Right ventricle myocardium superior (tissue), 1 donor: ENCODE measurements at regions not wholly inside any gene's neighbourhood (a gene's known extent, or its start where the extent isn't known, plus 50 kb on each side); places are given as distances from the start of the nearest gene placed in this dataset.
A peak's percentile ranks its signal among the peaks of the same experiment; 100 is the strongest.
"Not testable (repeated sequence)": the region's sequence is repeated elsewhere in the genome, so short reads cannot be mapped to it uniquely, and the experiment has no call there.

ENCODE experiments used
- ATAC-seq: fragments of 200-7000 bp; cut with Tn5 transposase; one replicate; pipeline ENCODE4 v1.9.1; 2020; ENCODE audit warnings: mild to moderate bottlenecking; ENCODE audit not compliant: poor library complexity
- DNase-seq: peaks from one replicate; pipeline ENCODE4 v3.0.0-alpha.2; 2020
- intact Hi-C: fragments of 100-400 bp; cut with DNase I; formaldehyde crosslinking; loops from one replicate; pipeline ENCODE4 v1.11.2; 2022
- donor health status: DM: no; HTN: yes; CAD: no; lungs with severe emphysema.

GRCh38 chr7:149584009-149584408 lies 86.4 kb upstream of the ZNF746 start:
- DNase-seq: no peak
- intact Hi-C loops: no loop called here
- ATAC-seq: no peak

- DNase-seq (no peak), ATAC-seq (no peak)
- intact Hi-C loops: no loop called here
Observed at GRCh38 chr7:149580328-149580727, 82.7 kb upstream of the ZNF746 start.

GRCh38 chr7:149579365-149579764 lies 81.8 kb upstream of the ZNF746 start:
- ATAC-seq: not testable (repeated sequence)

DNA sequence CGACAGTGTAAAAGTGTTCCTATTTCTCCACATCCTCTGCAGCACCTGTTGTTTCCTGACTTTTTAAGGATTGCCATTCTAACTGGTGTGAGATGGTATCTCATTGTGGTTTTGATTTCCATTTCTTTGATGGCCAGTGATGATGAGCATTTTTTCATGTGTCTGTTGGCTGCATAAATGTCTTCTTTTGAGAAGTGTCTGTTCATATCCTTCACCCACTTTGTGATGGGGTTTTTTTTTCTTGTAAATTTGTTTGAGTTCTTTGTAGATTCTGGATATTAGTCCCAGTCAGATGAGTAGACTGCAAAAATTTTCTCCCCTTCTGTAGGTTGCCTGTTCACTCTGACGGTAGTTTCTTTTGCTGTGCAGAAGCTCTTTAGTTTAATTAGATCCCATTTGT lies 76.8 kb upstream of the ZNF746 start:
- DNase-seq, ATAC-seq, intact Hi-C loops: not testable (repeated sequence)

More at GRCh38 chr7:149579365-149579764, 81.8 kb upstream of the ZNF746 start:
- intact Hi-C loops, DNase-seq: not testable (repeated sequence)

- DNase-seq: no peak
- intact Hi-C loops: no loop called here
- ATAC-seq: no peak
Observed at GRCh38 chr7:149573519-149573918, 75.9 kb upstream of the ZNF746 start.

GRCh38 chr7:149572920-149573319 lies 75.3 kb upstream of the ZNF746 start:
- ATAC-seq, intact Hi-C loops, DNase-seq: not testable (repeated sequence)

DNA sequence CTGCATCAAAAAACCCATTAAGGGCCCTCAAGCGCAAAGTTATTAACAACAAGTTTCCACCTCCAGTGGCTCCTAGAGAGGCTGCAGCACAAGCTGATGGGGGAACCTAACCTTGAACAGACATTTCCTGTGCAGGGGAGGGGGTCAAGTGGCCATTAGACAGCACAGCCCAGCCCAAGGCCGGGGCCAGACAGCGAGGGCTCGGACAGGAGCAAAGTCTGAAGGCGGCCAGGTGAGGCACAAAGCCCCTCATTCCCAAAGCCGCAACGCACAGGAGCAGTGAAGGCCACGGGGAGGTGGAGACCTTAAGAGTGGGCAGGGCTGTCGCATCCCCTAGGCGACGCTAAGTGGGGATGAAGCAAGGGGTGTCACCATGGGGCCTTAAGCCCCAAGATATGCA lies 73.2 kb upstream of the ZNF746 start:
- ATAC-seq (no peak), DNase-seq (no peak)
- intact Hi-C loops: no loop called here

DNA sequence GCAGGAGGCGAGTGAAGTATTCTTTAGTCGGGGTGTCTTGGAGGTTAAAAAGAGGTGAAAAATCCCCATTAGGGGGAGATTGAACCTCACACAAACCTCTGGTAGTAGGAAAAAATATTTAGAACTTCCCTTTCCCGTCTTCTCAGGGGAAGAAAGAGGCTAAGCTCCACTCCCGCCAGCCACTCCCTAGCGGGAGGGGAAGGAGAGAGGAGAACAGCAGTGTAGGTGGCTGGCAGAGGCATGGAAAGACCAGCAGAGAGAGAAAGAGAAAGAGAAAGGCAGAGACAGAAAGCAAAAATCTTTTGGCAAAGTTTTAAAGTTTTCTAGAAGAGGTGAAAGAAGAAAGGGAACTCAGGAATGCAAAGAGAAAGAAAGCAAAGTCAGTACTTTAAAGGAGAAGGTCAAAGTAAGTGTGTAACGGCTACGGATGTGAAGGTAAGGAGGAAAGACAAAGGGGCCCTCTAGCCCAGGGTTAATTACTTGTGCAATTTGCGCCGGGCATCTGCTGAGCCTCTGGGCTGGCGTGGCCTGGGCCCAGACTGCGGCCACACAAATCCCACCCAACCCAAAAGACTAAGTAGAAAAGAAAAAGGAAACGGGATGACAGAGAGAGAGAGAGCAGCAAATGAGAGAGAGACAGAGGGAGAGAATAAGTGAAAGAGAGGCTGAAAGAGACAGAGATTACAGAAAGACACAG lies 72.3 kb upstream of the ZNF746 start:
- DNase-seq (no peak), ATAC-seq (no peak)
- intact Hi-C loops: no loop called here

DNA sequence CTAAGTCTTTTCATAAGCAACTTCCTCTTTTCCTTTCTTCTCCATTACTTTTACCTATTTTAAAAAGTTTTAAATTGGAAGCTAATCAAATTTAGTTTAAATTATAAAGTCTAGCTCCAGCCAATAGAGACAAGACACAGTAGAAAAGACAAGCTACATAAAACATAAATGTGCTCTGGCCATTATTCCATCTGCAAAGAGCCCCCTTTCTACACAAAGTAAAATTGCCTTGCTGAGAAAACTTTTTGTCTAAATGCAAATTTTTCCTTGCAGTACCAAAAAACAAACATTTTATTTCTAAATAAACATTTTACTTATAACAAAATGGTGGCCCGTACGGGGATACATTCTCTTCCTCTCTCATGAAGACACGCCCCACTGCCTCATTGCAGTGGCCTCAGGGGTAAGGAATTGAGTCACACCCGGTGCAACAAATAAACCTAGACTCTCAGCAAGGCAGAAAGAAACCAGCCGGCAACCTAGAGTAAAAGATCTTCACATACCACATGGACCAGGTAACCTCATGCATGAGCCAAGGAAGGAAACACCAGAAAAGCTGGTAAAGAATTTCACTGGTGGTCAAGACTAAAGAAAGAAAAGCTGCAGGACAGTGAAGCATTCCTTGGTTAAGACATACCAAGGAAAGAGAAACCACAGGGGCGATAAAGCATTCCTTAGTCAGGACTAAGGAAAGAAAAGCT lies 71.6 kb upstream of the ZNF746 start:
- intact Hi-C loops: no loop called here
- no peak for DNase-seq
- ATAC-seq: no peak

- DNase-seq (no peak), ATAC-seq (no peak)
- intact Hi-C loops: no loop called here
Observed at GRCh38 chr7:149568218-149568617, 70.6 kb upstream of the ZNF746 start.

DNA sequence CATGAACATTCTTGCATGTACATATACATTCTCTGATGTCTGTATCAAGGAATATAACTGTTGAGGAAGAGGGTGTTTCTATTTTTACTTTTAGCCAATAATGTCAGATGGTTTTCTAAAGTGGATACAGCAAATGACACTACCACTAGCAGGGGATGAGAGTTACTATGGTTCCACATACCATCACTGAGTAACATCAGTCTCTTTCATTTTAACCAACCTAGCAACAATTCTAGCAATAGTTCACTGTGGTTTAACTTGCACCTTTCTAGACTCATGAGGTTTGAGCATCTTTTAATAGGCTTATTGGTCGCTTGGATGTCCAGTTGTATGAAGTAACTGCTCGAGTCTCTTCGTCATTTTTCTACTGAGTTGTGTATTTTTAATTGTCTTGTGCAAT lies 68.5 kb upstream of the ZNF746 start:
- ATAC-seq: no peak
- intact Hi-C loops: no loop called here
- DNase-seq: no peak

DNA sequence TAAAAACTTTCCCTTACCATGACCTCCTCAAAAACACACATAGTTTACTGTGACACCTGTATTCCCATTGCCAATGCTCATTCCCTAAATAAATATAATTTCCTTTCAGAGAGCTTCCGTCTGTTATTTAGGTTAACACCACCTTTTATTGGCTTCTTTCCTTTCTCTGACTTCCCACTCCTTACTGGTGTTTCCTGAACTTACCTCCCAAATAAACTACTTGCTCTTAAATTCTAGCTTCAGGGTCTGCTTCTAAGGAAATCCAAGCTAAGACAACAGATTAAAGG lies 67.4 kb upstream of the ZNF746 start:
- no peak for DNase-seq
- ATAC-seq: no peak
- intact Hi-C loops: no loop called here

DNA sequence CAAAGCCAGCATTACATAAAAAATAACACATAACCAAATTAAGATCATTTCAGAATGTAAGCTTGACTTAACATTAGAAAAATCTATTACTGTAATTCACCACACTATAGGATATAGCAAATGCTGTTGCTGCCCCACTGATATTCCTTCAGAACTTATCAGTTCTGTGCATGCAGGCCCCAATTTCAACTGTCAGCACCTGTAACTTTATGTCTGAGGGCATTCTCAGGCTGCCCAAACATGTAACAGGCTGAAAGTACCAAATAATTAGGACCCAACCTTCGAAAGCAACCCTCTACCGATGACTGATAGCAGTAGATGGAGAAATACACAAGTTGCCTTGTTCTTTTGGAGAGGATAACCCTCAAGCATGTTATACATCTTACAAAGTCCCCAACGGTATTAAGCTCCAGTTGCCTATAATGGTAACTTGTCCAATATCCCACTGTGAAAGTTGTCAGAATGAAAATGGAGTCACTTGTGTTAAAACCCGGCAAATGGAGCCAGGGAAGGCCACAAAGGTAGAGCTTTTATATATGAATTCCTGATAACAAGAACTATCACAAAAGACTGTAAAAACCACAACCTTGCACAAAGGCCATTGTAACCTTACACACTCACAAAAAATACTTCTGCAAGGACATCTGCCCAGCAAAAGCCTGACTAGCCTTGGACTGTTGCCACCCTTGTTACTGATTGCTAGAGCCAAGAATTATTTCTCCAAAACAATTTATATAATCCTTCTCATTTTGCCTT lies 66.9 kb upstream of the ZNF746 start:
- ATAC-seq (peak; percentile 53), DNase-seq (no peak)
- intact Hi-C loops: no loop called here

- no peak for DNase-seq
- intact Hi-C loops: no loop called here
- ATAC-seq: no peak
Observed at GRCh38 chr7:149562602-149563001, 65.0 kb upstream of the ZNF746 start.

DNA sequence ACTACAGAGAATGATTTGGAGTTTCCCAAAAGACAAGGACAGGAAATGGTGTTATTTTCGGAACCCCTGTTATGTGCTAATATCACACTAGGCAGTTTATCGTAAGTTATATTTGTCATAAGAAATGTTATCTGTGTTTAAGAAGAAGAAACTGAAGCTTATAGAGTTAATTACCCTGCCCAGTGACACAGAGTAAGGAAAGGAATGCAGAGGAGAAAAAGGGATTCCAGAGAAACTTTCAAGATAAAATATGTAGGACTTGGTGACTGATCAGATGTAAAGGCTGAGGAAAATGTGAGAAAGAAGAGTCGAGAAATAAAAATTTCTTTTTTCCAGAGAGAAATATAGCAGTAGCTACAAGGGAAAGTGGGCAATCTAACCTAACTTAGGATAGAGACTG lies 63.5 kb upstream of the ZNF746 start:
- intact Hi-C loops: no loop called here
- ATAC-seq (no peak), DNase-seq (no peak)

DNA sequence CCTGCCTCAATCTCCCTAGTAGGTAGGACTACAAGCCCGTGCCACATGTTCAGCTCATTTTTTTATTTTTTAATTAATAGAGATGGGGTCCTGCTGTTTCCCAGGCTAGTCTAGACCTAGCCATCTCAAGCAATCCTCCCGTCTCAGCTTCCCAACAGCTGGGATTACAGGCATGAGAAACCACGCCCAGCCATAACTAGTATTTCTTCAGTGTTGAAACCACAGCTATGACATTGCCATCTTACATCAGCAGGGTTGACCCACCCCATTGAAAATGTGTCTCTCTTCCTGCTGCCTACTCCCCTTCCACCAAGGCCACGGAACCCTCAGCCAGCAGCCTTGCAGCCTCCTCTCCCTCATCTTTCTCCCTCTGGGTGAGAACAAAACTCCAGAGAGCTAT lies 62.1 kb upstream of the ZNF746 start:
- intact Hi-C loops: no loop called here
- ATAC-seq (no peak), DNase-seq (no peak)

DNA sequence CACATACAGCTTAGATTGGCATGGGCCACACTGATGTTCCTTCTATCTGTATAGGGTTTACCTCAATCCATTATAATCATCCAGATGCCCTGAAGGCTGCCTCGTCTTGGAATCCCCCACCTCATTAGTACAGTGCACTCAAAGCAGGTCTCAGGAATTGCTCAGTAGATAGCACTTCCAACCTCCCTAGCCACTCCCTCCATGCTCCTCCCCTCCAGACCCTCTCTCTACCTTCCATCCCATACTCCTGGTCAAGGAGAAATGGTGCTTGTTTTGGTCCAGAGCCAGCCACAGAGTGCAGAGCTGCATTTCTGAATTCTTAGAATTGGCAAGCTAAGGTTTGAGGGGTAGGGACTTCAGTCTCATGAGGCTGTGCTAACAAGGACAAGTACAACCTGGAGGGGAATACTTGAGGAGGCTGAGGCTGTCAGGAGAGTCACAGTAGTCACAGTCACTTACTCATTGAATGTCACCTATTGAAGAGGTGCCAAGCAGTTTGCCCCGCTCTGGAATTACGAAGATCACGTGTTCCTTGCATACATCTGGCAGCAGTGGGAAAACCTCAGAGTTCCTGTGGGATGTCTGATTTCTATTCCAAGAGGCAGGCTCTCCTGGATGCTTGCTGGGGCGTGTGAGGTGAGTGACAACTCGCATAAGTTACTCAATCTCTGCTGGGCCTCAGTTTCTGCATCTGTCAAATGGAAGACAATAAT lies 60.7 kb upstream of the ZNF746 start:
- DNase-seq (no peak), ATAC-seq (no peak)
- intact Hi-C loops: no loop called here

GRCh38 chr7:149556525-149556924 lies 58.9 kb upstream of the ZNF746 start:
- DNase-seq, intact Hi-C loops, ATAC-seq: not testable (repeated sequence)

DNA sequence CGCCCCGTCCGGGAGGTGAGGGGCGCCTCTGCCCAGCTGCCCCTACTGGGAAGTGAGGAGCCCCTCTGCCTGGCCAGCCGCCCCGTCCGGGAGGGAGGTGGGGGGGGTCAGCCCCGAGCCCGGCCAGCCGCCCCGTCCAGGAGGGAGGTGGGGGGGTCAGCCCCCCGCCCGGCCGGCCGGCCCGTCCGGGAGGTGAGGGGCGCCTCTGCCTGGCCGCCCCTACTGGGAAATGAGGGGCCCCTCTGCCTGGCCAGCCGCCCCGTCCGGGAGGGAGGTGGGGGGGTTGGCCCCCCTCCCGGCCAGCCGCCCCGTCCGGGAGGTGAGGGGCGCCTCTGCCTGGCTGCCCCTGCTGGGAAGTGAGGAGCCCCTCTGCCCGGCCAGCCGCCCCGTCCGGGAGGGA lies 57.2 kb upstream of the ZNF746 start:
- ATAC-seq, intact Hi-C loops, DNase-seq: not testable (repeated sequence)
